ENCODE measurements at regions not wholly inside any gene's neighbourhood (a gene's known extent, or its start where the extent isn't known, plus 50 kb on each side); places are given as distances from the start of the nearest gene placed in this dataset.

- no peak for ATAC-seq
These were observed 986.3 kb downstream of the STIM2 start for GRCh38 chr4:27846951-27847350.

GRCh38 chr4:27861381-27861787 is 1000.7 kb downstream of the STIM2 start:
- ATAC-seq: no peak
- no peak for DNase-seq

More at GRCh38 chr4:27846951-27847350, 986.3 kb downstream of the STIM2 start:
- no peak for DNase-seq

GRCh38 chr4:27861802-27862201 is 1001.2 kb downstream of the STIM2 start:
- DNase-seq: no peak

GRCh38 chr4:27873596-27873995 is 1013.0 kb downstream of the STIM2 start:
- no peak for ATAC-seq
- DNase-seq: no peak

More at GRCh38 chr4:27861802-27862201, 1001.2 kb downstream of the STIM2 start:
- no peak for ATAC-seq

- ATAC-seq (no peak), DNase-seq (no peak)
These were observed 1021.1 kb downstream of the STIM2 start for GRCh38 chr4:27881705-27882104.

- ATAC-seq (no peak), DNase-seq (no peak)
These were observed 1025.5 kb downstream of the STIM2 start for GRCh38 chr4:27886120-27886519.

GRCh38 chr4:27887646-27888045 is 1027.0 kb downstream of the STIM2 start:
- no peak for ATAC-seq
- no peak for DNase-seq

GRCh38 chr4:27888505-27888904 is 1027.9 kb downstream of the STIM2 start:
- ATAC-seq (no peak), DNase-seq (no peak)

GRCh38 chr4:27894951-27895350 is 1034.3 kb downstream of the STIM2 start:
- DNase-seq (no peak), ATAC-seq (no peak)

GRCh38 chr4:27908356-27908755 is 1047.7 kb downstream of the STIM2 start:
- DNase-seq (no peak), ATAC-seq (no peak)

GRCh38 chr4:27910227-27910626 is 1049.6 kb downstream of the STIM2 start:
- no peak for DNase-seq
- no peak for ATAC-seq

- ATAC-seq (no peak), DNase-seq (no peak)
These were observed 1050.4 kb downstream of the STIM2 start for GRCh38 chr4:27911047-27911446.

- DNase-seq (no peak), ATAC-seq (no peak)
These were observed 1053.1 kb downstream of the STIM2 start for GRCh38 chr4:27913738-27914137.

- DNase-seq (no peak), ATAC-seq (no peak)
These were observed 1055.2 kb downstream of the STIM2 start for GRCh38 chr4:27915822-27916221.

GRCh38 chr4:27916452-27917184 is 1056.0 kb downstream of the STIM2 start:
- no peak for DNase-seq
- ATAC-seq: no peak

- ATAC-seq: no peak
These were observed 1056.7 kb downstream of the STIM2 start for GRCh38 chr4:27917381-27917780.

GRCh38 chr4:27921231-27921630 is 1060.6 kb downstream of the STIM2 start:
- no peak for ATAC-seq
- DNase-seq: no peak

More at GRCh38 chr4:27917381-27917780, 1056.7 kb downstream of the STIM2 start:
- DNase-seq: no peak

GRCh38 chr4:27928761-27929540 is 1068.3 kb downstream of the STIM2 start:
- DNase-seq: no peak
- ATAC-seq: no peak

- ATAC-seq (no peak), DNase-seq (no peak)
These were observed 1069.7 kb downstream of the STIM2 start for GRCh38 chr4:27930291-27930690.

GRCh38 chr4:27930976-27931375 is 1070.3 kb downstream of the STIM2 start:
- ATAC-seq (no peak), DNase-seq (no peak)

GRCh38 chr4:27931584-27931983 is 1070.9 kb downstream of the STIM2 start:
- DNase-seq (no peak), ATAC-seq (no peak)

- DNase-seq: no peak
- no peak for ATAC-seq
These were observed 1074.2 kb downstream of the STIM2 start for GRCh38 chr4:27934871-27935270.

- ATAC-seq: no peak
- DNase-seq: no peak
These were observed 1086.2 kb downstream of the STIM2 start for GRCh38 chr4:27946799-27947198.

GRCh38 chr4:27947302-27947701 is 1086.7 kb downstream of the STIM2 start:
- DNase-seq (no peak), ATAC-seq (no peak)
